DND-41 (cell line): ENCODE measurements at regions not wholly inside any gene's neighbourhood (a gene's known extent, or its start where the extent isn't known, plus 50 kb on each side); places are given as distances from the start of the nearest gene placed in this dataset.

Experiments
- ATAC-seq: fragments of 200-7000 bp; cut with Tn5 transposase; 3 replicates; pipeline ENCODE4 v1.9.1; 2021; ENCODE audit warnings: low read depth; ENCODE audit not compliant: insufficient read depth
- DNase-seq: peaks from one replicate; pipeline ENCODE4 v3.0.0-alpha.2; 2020
- H2AFZ ChIP-seq: 2 replicates; pipeline ENCODE4 v1.6.0; 2012; ENCODE audit warnings: low read depth, low read length
- H3K27ac ChIP-seq: 2 replicates; pipeline ENCODE4 v1.5.1; 2012; ENCODE audit warnings: low read length, inconsistent platforms
- H3K27me3 ChIP-seq: fragments of 200-600 bp; sonication (generic); 2 replicates; pipeline ENCODE4 v1.6.0; 2012; ENCODE audit warnings: low read length, mild to moderate bottlenecking, inconsistent platforms; ENCODE audit not compliant: insufficient read depth, poor library complexity
- H3K36me3 ChIP-seq: 2 replicates; pipeline ENCODE4 v1.5.1; 2012; ENCODE audit warnings: low read length, inconsistent platforms; ENCODE audit not compliant: insufficient read depth
- H3K4me1 ChIP-seq: 2 replicates; pipeline ENCODE4 v1.5.1; 2012; ENCODE audit warnings: mild to moderate bottlenecking, low read length; ENCODE audit not compliant: insufficient read depth
- H3K4me2 ChIP-seq: 2 replicates; pipeline ENCODE4 v1.6.0; 2012; ENCODE audit warnings: mild to moderate bottlenecking, moderate library complexity, low read length, inconsistent platforms; ENCODE audit not compliant: insufficient read depth
- H3K4me3 ChIP-seq, 2 experiments: fragments of 200-600 bp in 1 of 2; shearing (Covaris generic) in 1 of 2; 2 replicates each; pipeline ENCODE4 v1.5.1; 2012 to 2016; ENCODE audit warnings: inconsistent platforms in 2 of 2, low read length in 2 of 2, mild to moderate bottlenecking in 2 of 2, low read depth in 1 of 2, moderate library complexity in 1 of 2
- H3K79me2 ChIP-seq: 2 replicates; pipeline ENCODE4 v1.6.0; 2012; ENCODE audit warnings: low read length, inconsistent platforms; ENCODE audit not compliant: insufficient read depth
- H3K9ac ChIP-seq: 2 replicates; pipeline ENCODE4 v1.6.0; 2012; ENCODE audit warnings: low read depth, mild to moderate bottlenecking, inconsistent platforms, low read length, moderate library complexity
- H3K9me3 ChIP-seq: 2 replicates; pipeline ENCODE4 v1.5.1; 2012; ENCODE audit warnings: low read length, moderate library complexity, mild to moderate bottlenecking, inconsistent platforms; ENCODE audit not compliant: insufficient read depth, severe bottlenecking
- H4K20me1 ChIP-seq: 2 replicates; pipeline ENCODE4 v1.6.0; 2012; ENCODE audit warnings: low read length; ENCODE audit not compliant: insufficient read depth
- CTCF ChIP-seq: IDR thresholded peaks from 2 replicates; pipeline ENCODE4 v1.5.1; 2012; ENCODE audit warnings: borderline replicate concordance, low read length, moderate library complexity, mild to moderate bottlenecking; ENCODE audit not compliant: poor library complexity, severe bottlenecking; ENCODE audit errors: extremely low read depth
- EZH2 ChIP-seq: IDR thresholded peaks from 3 replicates; pipeline ENCODE4 v1.6.1; 2012; ENCODE audit warnings: borderline replicate concordance, low read depth, mild to moderate bottlenecking, moderate library complexity, low read length, inconsistent platforms; ENCODE audit not compliant: severe bottlenecking

DNA sequence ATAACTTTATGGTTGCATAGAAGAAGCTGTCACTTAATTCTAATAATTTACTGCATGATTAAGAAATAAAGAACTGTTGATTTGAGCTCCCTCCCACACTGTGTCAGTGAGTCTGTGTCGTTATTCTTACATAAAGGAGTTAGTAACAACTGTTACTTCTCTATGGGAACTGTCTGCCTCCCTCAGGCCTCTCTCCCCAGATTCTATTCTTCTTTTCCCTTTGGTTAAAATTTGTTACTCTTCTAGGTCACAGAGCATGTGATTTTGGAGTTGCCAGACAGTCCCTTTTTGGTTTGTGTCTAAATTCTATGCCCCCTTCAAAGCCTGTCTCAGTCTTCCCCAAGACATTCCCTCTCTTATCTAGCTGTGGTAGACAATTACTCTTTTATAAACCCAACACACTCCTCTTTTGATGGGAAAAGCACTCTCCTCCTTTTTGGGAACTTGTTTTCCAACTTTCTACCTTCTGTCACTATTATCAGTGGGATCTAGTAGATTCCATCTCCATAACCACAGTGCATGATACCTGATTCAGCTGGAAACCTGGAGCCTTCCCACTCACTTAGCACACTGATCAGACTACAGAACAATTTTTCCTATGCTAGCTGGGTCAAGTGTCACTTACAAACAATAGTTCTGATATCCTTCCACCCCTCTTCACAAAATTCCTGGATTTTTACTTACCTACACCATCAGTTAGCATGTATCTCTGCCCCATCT lies 422.1 kb upstream of the TGFBR2 start:
- H3K79me2 ChIP-seq = no peaks in the 10 kb centered on the region
- no peak overlapping the region for H2AFZ ChIP-seq
- DNase-seq (no peak), ATAC-seq (no peak)
- no peak overlapping the region for H3K27ac ChIP-seq
- H4K20me1 ChIP-seq = no peaks in the 10 kb centered on the region
- no peaks in the 10 kb centered on the region for H3K27me3 ChIP-seq
- no peaks in the 10 kb centered on the region for H3K9me3 ChIP-seq
- no peak overlapping the region for H3K4me2 ChIP-seq
- no peak for TF ChIP-seq CTCF
- no peak for TF ChIP-seq EZH2
- no peaks in the 10 kb centered on the region for H3K36me3 ChIP-seq
- no peaks in the 10 kb centered on the region for H3K4me1 ChIP-seq
- no peak overlapping the region for H3K4me3 ChIP-seq
- no peak overlapping the region for H3K9ac ChIP-seq

DNA sequence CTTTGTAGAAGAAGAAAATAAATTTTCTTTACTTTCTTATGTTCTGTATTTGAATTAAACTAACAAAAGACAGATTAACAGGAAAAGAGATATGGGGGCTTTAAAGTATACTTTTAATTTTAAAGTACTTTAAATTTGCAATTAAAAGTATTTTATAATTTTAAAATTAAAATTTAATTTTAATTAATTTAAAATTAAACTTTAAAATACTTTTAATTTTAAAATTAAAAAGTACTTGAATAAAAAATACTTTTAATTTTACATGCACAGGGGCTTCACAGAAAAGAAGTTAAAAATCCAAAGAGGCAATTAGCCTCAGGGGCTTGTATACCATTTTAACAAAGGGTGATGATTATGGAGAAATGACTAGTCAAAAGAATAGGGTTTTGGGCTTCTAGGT lies 420.5 kb upstream of the TGFBR2 start:
- Histone ChIP-seq H2AFZ (no peak overlapping the region), H3K4me2 (no peak overlapping the region)

GRCh38 chr3:30186741-30187219 lies 419.6 kb upstream of the TGFBR2 start:
- DNase-seq (no peak), ATAC-seq (no peak)
- H3K79me2 ChIP-seq = no peaks in the 10 kb centered on the region
- no peak overlapping the region for H3K27ac ChIP-seq
- H3K4me3 ChIP-seq = no peak overlapping the region
- no peak overlapping the region for H2AFZ ChIP-seq
- no peaks in the 10 kb centered on the region for H3K27me3 ChIP-seq
- no peaks in the 10 kb centered on the region for H3K36me3 ChIP-seq
- TF ChIP-seq CTCF (no peak), EZH2 (no peak)
- H3K4me1 ChIP-seq = no peaks in the 10 kb centered on the region
- no peak overlapping the region for H3K9ac ChIP-seq
- no peak overlapping the region for H3K4me2 ChIP-seq
- H4K20me1 ChIP-seq = no peaks in the 10 kb centered on the region
- no peaks in the 10 kb centered on the region for H3K9me3 ChIP-seq

More for the DNA sequence above, 420.5 kb upstream of the TGFBR2 start:
- Histone ChIP-seq H3K4me1 (no peaks in the 10 kb centered on the region), H3K79me2 (no peaks in the 10 kb centered on the region), H3K27ac (no peak overlapping the region), H4K20me1 (no peaks in the 10 kb centered on the region), H3K36me3 (no peaks in the 10 kb centered on the region), H3K9me3 (no peaks in the 10 kb centered on the region), H3K27me3 (no peaks in the 10 kb centered on the region), H3K4me3 (no peak overlapping the region), H3K9ac (no peak overlapping the region)
- TF ChIP-seq CTCF = no peak
- TF ChIP-seq EZH2 = no peak
- no peak for DNase-seq
- ATAC-seq = no peak
